Nephron progenitor cell (in vitro differentiated cells): ENCODE measurements at regions not wholly inside any gene's neighbourhood (a gene's known extent, or its start where the extent isn't known, plus 50 kb on each side); places are given as distances from the start of the nearest gene placed in this dataset.

Experiments
- DNase-seq: peaks from one replicate; pipeline ENCODE4 v3.0.0; 2021
- H3K27ac Mint-ChIP-seq: 2 replicates; pipeline ENCODE4 v1.8.0; 2021; ENCODE audit warnings: mild to moderate bottlenecking, moderate library complexity, mixed read lengths
- H3K27me3 Mint-ChIP-seq: 2 replicates; pipeline ENCODE4 v1.8.0; 2021; ENCODE audit warnings: mild to moderate bottlenecking, low read depth, mixed read lengths; ENCODE audit not compliant: poor library complexity
- H3K36me3 Mint-ChIP-seq: 2 replicates; pipeline ENCODE4 v1.8.0; 2021; ENCODE audit warnings: low read depth, mixed read lengths
- H3K4me1 Mint-ChIP-seq: 2 replicates; pipeline ENCODE4 v1.8.0; 2021; ENCODE audit warnings: mixed read lengths
- H3K4me3 Mint-ChIP-seq: 2 replicates; pipeline ENCODE4 v1.8.0; 2021; ENCODE audit warnings: mild to moderate bottlenecking, moderate library complexity, mixed read lengths
- H3K9me3 Mint-ChIP-seq: 2 replicates; pipeline ENCODE4 v1.8.0; 2021; ENCODE audit warnings: mild to moderate bottlenecking, moderate library complexity, mixed read lengths
- TF ChIP-seq, protein P1 (sequence below): fragments of 200-600 bp; sonication (generic); IDR thresholded peaks from 2 replicates; pipeline ENCODE4 v1.5.0; 2021; ENCODE audit warnings: antibody characterized with exemption

DNA sequence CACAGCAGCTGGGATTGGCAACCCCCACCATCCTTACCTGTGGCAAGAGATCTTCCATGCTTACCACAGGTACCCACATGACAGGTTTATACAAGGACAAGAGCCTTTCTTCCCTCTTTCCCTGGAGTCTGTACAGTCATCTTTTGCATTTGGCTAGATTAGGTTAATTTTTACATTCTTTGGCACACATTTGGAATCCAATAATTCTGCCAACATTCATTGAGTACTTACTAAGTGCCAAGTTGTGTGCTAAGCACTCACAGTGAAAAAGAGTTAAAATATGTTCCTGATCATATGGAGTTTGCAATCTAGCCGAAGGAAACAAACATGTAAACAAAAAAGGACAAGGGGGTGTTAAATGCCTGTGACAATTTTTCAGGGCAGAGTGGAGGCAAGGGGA lies 50.0 kb upstream of the OPCML start:
- TF ChIP-seq, protein P1, sequence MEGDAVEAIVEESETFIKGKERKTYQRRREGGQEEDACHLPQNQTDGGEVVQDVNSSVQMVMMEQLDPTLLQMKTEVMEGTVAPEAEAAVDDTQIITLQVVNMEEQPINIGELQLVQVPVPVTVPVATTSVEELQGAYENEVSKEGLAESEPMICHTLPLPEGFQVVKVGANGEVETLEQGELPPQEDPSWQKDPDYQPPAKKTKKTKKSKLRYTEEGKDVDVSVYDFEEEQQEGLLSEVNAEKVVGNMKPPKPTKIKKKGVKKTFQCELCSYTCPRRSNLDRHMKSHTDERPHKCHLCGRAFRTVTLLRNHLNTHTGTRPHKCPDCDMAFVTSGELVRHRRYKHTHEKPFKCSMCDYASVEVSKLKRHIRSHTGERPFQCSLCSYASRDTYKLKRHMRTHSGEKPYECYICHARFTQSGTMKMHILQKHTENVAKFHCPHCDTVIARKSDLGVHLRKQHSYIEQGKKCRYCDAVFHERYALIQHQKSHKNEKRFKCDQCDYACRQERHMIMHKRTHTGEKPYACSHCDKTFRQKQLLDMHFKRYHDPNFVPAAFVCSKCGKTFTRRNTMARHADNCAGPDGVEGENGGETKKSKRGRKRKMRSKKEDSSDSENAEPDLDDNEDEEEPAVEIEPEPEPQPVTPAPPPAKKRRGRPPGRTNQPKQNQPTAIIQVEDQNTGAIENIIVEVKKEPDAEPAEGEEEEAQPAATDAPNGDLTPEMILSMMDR: no peak
- Mint-ChIP-seq H3K27me3 (peaks cover 14% of the 10 kb centered on the region), H3K4me1 (peaks cover 36% of the 10 kb centered on the region), H3K9me3 (peaks cover 3% of the 10 kb centered on the region), H3K27ac (no peak overlapping the region), H3K36me3 (no peaks in the 10 kb centered on the region), H3K4me3 (no peak overlapping the region)
- DNase-seq: no peak
